HG03135 (cell line): ENCODE measurements at regions not wholly inside any gene's neighbourhood (a gene's known extent, or its start where the extent isn't known, plus 50 kb on each side); places are given as distances from the start of the nearest gene placed in this dataset.
"Not testable (repeated sequence)": the region's sequence is repeated elsewhere in the genome, so short reads cannot be mapped to it uniquely, and the experiment has no call there.

Experiments used
- ATAC-seq: cut with Tn5 transposase; IDR thresholded peaks from one replicate; pipeline ENCODE4 v1.9.1; 2021; ENCODE audit warnings: mild to moderate bottlenecking, moderate library complexity; ENCODE audit not compliant: unreplicated experiment

- ATAC-seq = no peak
These were observed 160.5 kb downstream of the SEMA6D start for GRCh38 chr15:47877836-47878235.

- ATAC-seq = no peak
These were observed 168.6 kb downstream of the SEMA6D start for GRCh38 chr15:47885920-47886319.

GRCh38 chr15:47887241-47887800 lies 170.0 kb downstream of the SEMA6D start:
- no peak for ATAC-seq

- ATAC-seq = no peak
These were observed 171.2 kb downstream of the SEMA6D start for GRCh38 chr15:47888385-47889100.

- no peak for ATAC-seq
These were observed 173.3 kb downstream of the SEMA6D start for GRCh38 chr15:47890397-47891150.

GRCh38 chr15:47897525-47897924 lies 180.2 kb downstream of the SEMA6D start:
- no peak for ATAC-seq

- ATAC-seq = no peak
These were observed 183.4 kb downstream of the SEMA6D start for GRCh38 chr15:47900751-47901150.

GRCh38 chr15:47903368-47903767 lies 186.1 kb downstream of the SEMA6D start:
- ATAC-seq = no peak

- ATAC-seq = no peak
These were observed 191.2 kb downstream of the SEMA6D start for GRCh38 chr15:47908486-47908885.

GRCh38 chr15:47908950-47909670 lies 191.8 kb downstream of the SEMA6D start:
- no peak for ATAC-seq

- not testable (repeated sequence) for ATAC-seq
These were observed 195.6 kb downstream of the SEMA6D start for GRCh38 chr15:47912910-47913309.

GRCh38 chr15:47917881-47918280 lies 200.6 kb downstream of the SEMA6D start:
- ATAC-seq = no peak

GRCh38 chr15:47918877-47919276 lies 201.6 kb downstream of the SEMA6D start:
- ATAC-seq = no peak

- no peak for ATAC-seq
These were observed 196.4 kb upstream of the SLC24A5 start for GRCh38 chr15:47924381-47924780.

GRCh38 chr15:47929138-47929803 lies 191.5 kb upstream of the SLC24A5 start:
- no peak for ATAC-seq

- no peak for ATAC-seq
These were observed 188.5 kb upstream of the SLC24A5 start for GRCh38 chr15:47932261-47932660.

- ATAC-seq = no peak
These were observed 187.7 kb upstream of the SLC24A5 start for GRCh38 chr15:47932951-47933641.

GRCh38 chr15:47933865-47934264 lies 186.9 kb upstream of the SLC24A5 start:
- no peak for ATAC-seq

- ATAC-seq = no peak
These were observed 186.4 kb upstream of the SLC24A5 start for GRCh38 chr15:47934342-47934741.

GRCh38 chr15:47937834-47938233 lies 183.0 kb upstream of the SLC24A5 start:
- ATAC-seq = no peak
